MM.1S (cell line): ENCODE measurements at regions not wholly inside any gene's neighbourhood (a gene's known extent, or its start where the extent isn't known, plus 50 kb on each side); places are given as distances from the start of the nearest gene placed in this dataset.

ENCODE experiments used
- EZH2phosphoT487 ChIP-seq: fragments of 300-600 bp; sonication (generic); IDR thresholded peaks from 2 replicates; pipeline ENCODE4 v1.6.1; 2018; ENCODE audit warnings: antibody characterized with exemption, low read length
- TF ChIP-seq, protein P1 (sequence below): fragments of 300-600 bp; sonication (generic); IDR thresholded peaks from 2 replicates; pipeline ENCODE4 v1.5.1; 2016; ENCODE audit warnings: antibody characterized with exemption, low read length, mixed read lengths

- TF ChIP-seq, protein P1, sequence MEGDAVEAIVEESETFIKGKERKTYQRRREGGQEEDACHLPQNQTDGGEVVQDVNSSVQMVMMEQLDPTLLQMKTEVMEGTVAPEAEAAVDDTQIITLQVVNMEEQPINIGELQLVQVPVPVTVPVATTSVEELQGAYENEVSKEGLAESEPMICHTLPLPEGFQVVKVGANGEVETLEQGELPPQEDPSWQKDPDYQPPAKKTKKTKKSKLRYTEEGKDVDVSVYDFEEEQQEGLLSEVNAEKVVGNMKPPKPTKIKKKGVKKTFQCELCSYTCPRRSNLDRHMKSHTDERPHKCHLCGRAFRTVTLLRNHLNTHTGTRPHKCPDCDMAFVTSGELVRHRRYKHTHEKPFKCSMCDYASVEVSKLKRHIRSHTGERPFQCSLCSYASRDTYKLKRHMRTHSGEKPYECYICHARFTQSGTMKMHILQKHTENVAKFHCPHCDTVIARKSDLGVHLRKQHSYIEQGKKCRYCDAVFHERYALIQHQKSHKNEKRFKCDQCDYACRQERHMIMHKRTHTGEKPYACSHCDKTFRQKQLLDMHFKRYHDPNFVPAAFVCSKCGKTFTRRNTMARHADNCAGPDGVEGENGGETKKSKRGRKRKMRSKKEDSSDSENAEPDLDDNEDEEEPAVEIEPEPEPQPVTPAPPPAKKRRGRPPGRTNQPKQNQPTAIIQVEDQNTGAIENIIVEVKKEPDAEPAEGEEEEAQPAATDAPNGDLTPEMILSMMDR: no peak
- no peak for TF ChIP-seq EZH2phosphoT487
Measured at GRCh38 chr11:92822410-92822809, 147.0 kb upstream of the MTNR1B start.
